WTC11 (cell line): ENCODE measurements at regions not wholly inside any gene's neighbourhood (a gene's known extent, or its start where the extent isn't known, plus 50 kb on each side); places are given as distances from the start of the nearest gene placed in this dataset.

Experiments used
- ATAC-seq: fragments of 200-7000 bp; cut with Tn5 transposase; 2 replicates; pipeline ENCODE4 v1.10.0; 2021; ENCODE audit warnings: mild to moderate bottlenecking, moderate library complexity
- CTCF ChIA-PET: fragments of 300-600 bp; sonication (Branson Sonifier 250); formaldehyde crosslinking; loops from one replicate; lab custom pipeline; 2021; ENCODE audit warnings: antibody characterized with exemption; lab: Charles Lee
- POLR2A ChIA-PET: fragments of 350-600 bp; sonication (Branson Sonifier 250); formaldehyde crosslinking; loops from one replicate; lab custom pipeline; 2021; ENCODE audit warnings: antibody characterized with exemption; lab: Charles Lee
- DNase-seq: peaks from one replicate; pipeline ENCODE4 v3.0.0; 2021; ENCODE audit warnings: low spot score
- H3K27ac Mint-ChIP-seq: 2 replicates; pipeline ENCODE4 v1.8.0; 2021; ENCODE audit warnings: mixed read lengths
- H3K27me3 Mint-ChIP-seq: 2 replicates; pipeline ENCODE4 v1.8.0; 2021; ENCODE audit warnings: low read depth, mild to moderate bottlenecking, moderate library complexity, mixed read lengths
- H3K36me3 Mint-ChIP-seq: 2 replicates; pipeline ENCODE4 v1.8.0; 2021; ENCODE audit warnings: mixed read lengths
- H3K4me1 Mint-ChIP-seq: 2 replicates; pipeline ENCODE4 v1.8.0; 2022; ENCODE audit warnings: mixed read lengths
- H3K4me3 Mint-ChIP-seq: 2 replicates; pipeline ENCODE4 v1.8.0; 2021; ENCODE audit warnings: mild to moderate bottlenecking, moderate library complexity, mixed read lengths
- H3K9me3 Mint-ChIP-seq: 2 replicates; pipeline ENCODE4 v1.8.0; 2021; ENCODE audit warnings: mixed read lengths
- EMX1 ChIP-seq: fragments of 250-450 bp; sonication (Bioruptor Pico); IDR thresholded peaks from 2 replicates; pipeline ENCODE4 v1.8.0; 2021; ENCODE audit warnings: mild to moderate bottlenecking
- FOXK1 ChIP-seq: sonication (generic); formaldehyde crosslinking; IDR thresholded peaks from 2 replicates; pipeline ENCODE4 v1.8.0; 2022; ENCODE audit warnings: mild to moderate bottlenecking, moderate library complexity, missing genetic modification reagents
- IRF1 ChIP-seq: sonication (generic); formaldehyde crosslinking; IDR thresholded peaks from 2 replicates; pipeline ENCODE4 v1.8.0; 2023; ENCODE audit warnings: missing genetic modification reagents
- IRF2 ChIP-seq: sonication (generic); formaldehyde crosslinking; IDR thresholded peaks from 2 replicates; pipeline ENCODE4 v1.8.0; 2022; ENCODE audit warnings: low read depth, missing genetic modification reagents, borderline replicate concordance
- JUN ChIP-seq: sonication (generic); formaldehyde crosslinking; IDR thresholded peaks from 2 replicates; pipeline ENCODE4 v1.8.0; 2023; ENCODE audit warnings: mild to moderate bottlenecking, missing genetic modification reagents
- KAT7 ChIP-seq: sonication (generic); formaldehyde crosslinking; IDR thresholded peaks from 2 replicates; pipeline ENCODE4 v1.8.1; 2023; ENCODE audit warnings: missing genetic modification reagents, mild to moderate bottlenecking, borderline replicate concordance
- NFE2L1 ChIP-seq: sonication (generic); formaldehyde crosslinking; IDR thresholded peaks from 2 replicates; pipeline ENCODE4 v1.8.1; 2023; ENCODE audit warnings: missing genetic modification reagents
- PREB ChIP-seq: sonication (generic); formaldehyde crosslinking; IDR thresholded peaks from 2 replicates; pipeline ENCODE4 v1.8.1; 2022; ENCODE audit warnings: mild to moderate bottlenecking, missing genetic modification reagents, moderate library complexity, borderline replicate concordance
- SMAD3 ChIP-seq: sonication (generic); formaldehyde crosslinking; IDR thresholded peaks from 2 replicates; pipeline ENCODE4 v1.8.0; 2022; ENCODE audit warnings: missing genetic modification reagents, mild to moderate bottlenecking, borderline replicate concordance
- TEAD1 ChIP-seq: sonication (generic); formaldehyde crosslinking; IDR thresholded peaks from 2 replicates; pipeline ENCODE4 v1.8.0; 2022; ENCODE audit warnings: mild to moderate bottlenecking, missing genetic modification reagents
- TEAD4 ChIP-seq: sonication (generic); formaldehyde crosslinking; IDR thresholded peaks from 2 replicates; pipeline ENCODE4 v1.8.0; 2022; ENCODE audit warnings: mild to moderate bottlenecking, missing genetic modification reagents
- ZBTB21 ChIP-seq: sonication (generic); formaldehyde crosslinking; IDR thresholded peaks from 2 replicates; pipeline ENCODE4 v1.8.1; 2023; ENCODE audit warnings: mild to moderate bottlenecking, missing genetic modification reagents, borderline replicate concordance
- ZMAT4 ChIP-seq: fragments of 250-450 bp; sonication (Bioruptor Pico); IDR thresholded peaks from 2 replicates; pipeline ENCODE4 v1.9.0; 2021; ENCODE audit warnings: mild to moderate bottlenecking
- ZNF219 ChIP-seq: sonication (generic); formaldehyde crosslinking; IDR thresholded peaks from 2 replicates; pipeline ENCODE4 v1.8.0; 2023; ENCODE audit warnings: missing genetic modification reagents, mild to moderate bottlenecking, borderline replicate concordance
- ZNF232 ChIP-seq: sonication (generic); formaldehyde crosslinking; IDR thresholded peaks from 2 replicates; pipeline ENCODE4 v1.8.0; 2022; ENCODE audit warnings: mild to moderate bottlenecking, missing genetic modification reagents
- ZNF263 ChIP-seq: sonication (generic); formaldehyde crosslinking; IDR thresholded peaks from 2 replicates; pipeline ENCODE4 v1.8.1; 2022; ENCODE audit warnings: low read depth, mild to moderate bottlenecking, moderate library complexity, missing genetic modification reagents
- ZNF396 ChIP-seq: fragments of 250-450 bp; sonication (Bioruptor Pico); IDR thresholded peaks from 2 replicates; pipeline ENCODE4 v1.8.0; 2021; ENCODE audit warnings: mild to moderate bottlenecking, moderate library complexity, borderline replicate concordance
- ZNF423 ChIP-seq: fragments of 250-450 bp; sonication (Bioruptor Pico); IDR thresholded peaks from 2 replicates; pipeline ENCODE4 v2.1.2; 2022; ENCODE audit warnings: mild to moderate bottlenecking, moderate library complexity
- ZSCAN18 ChIP-seq: fragments of 250-450 bp; sonication (Bioruptor Pico); IDR thresholded peaks from 2 replicates; pipeline ENCODE4 v2.1.2; 2022; ENCODE audit warnings: mild to moderate bottlenecking, moderate library complexity
- TF ChIP-seq, protein P1 (sequence below): fragments of 250-450 bp; sonication (Bioruptor Pico); IDR thresholded peaks from 2 replicates; pipeline ENCODE4 v1.9.0; 2021; ENCODE audit warnings: moderate library complexity, mild to moderate bottlenecking, inconsistent platforms, borderline replicate concordance
- TF ChIP-seq, protein P2 (sequence below): sonication (generic); formaldehyde crosslinking; IDR thresholded peaks from 2 replicates; pipeline ENCODE4 v1.8.0; 2023; ENCODE audit warnings: mild to moderate bottlenecking, missing genetic modification reagents
- TF ChIP-seq, protein P3 (sequence below): sonication (generic); formaldehyde crosslinking; IDR thresholded peaks from 2 replicates; pipeline ENCODE4 v1.8.1; 2022; ENCODE audit warnings: low read depth, missing genetic modification reagents, borderline replicate concordance
- TF ChIP-seq, protein P4 (sequence below): sonication (generic); formaldehyde crosslinking; IDR thresholded peaks from 2 replicates; pipeline ENCODE4 v1.8.0; 2023; ENCODE audit warnings: missing genetic modification reagents, mild to moderate bottlenecking, borderline replicate concordance

DNA sequence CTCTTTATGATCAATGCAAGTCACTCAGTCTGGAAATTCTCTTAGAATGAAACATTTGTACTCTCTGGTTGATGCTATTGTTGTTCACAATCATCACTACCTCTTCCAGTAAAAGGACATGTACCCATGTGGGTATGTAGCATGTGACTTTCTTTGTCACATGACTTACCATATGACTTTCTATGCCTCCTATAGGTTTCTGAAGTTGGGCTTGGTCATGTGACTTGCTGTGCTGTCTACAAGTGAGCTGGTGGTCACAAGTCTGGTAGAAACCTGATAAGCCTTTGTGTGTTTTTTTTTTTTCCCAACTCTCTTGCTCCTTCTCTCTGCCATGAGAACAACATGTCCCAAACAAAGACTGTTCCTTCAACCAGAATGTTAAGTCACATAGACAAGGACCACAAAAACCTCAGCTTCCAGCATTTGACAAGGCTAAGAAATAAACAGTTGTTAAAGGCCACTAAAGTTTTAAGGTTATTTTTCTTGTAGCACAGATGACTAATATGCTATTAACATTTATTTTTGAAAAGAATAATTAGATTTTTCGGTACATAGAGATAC is 379.2 kb upstream of the SLC35B3 start (continued):
- TF ChIP-seq ZNF396 (CRISPR knock-in tag) (no peak), SMAD3 (CRISPR knock-in tag) (no peak), IRF1 (CRISPR knock-in tag) (no peak)

GRCh38 chr6:8810325-8810724 is 375.0 kb upstream of the SLC35B3 start:
- Mint-ChIP-seq H3K36me3 (no peaks in the 10 kb centered on the region), H3K27me3 (no peaks in the 10 kb centered on the region), H3K4me3 (no peak overlapping the region), H3K9me3 (peaks cover 17% of the 10 kb centered on the region), H3K27ac (peak overlapping the region; percentile 10; the same call in 1 of the 2 replicates), H3K4me1 (no peaks in the 10 kb centered on the region)
- POLR2A ChIA-PET = no interaction called here
- CTCF ChIA-PET = no interaction called here
- TF ChIP-seq ZMAT4 (CRISPR knock-in tag) (no peak), IRF2 (CRISPR knock-in tag) (no peak), EMX1 (CRISPR knock-in tag) (no peak), KAT7 (CRISPR knock-in tag) (no peak), TEAD1 (CRISPR knock-in tag) (no peak), JUN (CRISPR knock-in tag) (no peak), NFE2L1 (no peak), TEAD4 (CRISPR knock-in tag) (no peak), FOXK1 (CRISPR knock-in tag) (no peak), ZSCAN18 (CRISPR knock-in tag) (no peak), PREB (CRISPR knock-in tag) (no peak), ZNF423 (no peak), ZNF263 (CRISPR knock-in tag) (no peak), ZNF232 (CRISPR knock-in tag) (no peak), ZNF219 (CRISPR knock-in tag) (no peak), ZBTB21 (CRISPR knock-in tag) (no peak)
- TF ChIP-seq, protein P1, sequence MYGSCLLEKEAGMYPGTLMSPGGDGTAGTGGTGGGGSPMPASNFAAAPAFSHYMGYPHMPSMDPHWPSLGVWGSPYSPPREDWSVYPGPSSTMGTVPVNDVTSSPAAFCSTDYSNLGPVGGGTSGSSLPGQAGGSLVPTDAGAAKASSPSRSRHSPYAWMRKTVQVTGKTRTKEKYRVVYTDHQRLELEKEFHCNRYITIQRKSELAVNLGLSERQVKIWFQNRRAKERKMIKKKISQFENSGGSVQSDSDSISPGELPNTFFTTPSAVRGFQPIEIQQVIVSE (CRISPR knock-in tag) = no peak
- TF ChIP-seq, protein P2, sequence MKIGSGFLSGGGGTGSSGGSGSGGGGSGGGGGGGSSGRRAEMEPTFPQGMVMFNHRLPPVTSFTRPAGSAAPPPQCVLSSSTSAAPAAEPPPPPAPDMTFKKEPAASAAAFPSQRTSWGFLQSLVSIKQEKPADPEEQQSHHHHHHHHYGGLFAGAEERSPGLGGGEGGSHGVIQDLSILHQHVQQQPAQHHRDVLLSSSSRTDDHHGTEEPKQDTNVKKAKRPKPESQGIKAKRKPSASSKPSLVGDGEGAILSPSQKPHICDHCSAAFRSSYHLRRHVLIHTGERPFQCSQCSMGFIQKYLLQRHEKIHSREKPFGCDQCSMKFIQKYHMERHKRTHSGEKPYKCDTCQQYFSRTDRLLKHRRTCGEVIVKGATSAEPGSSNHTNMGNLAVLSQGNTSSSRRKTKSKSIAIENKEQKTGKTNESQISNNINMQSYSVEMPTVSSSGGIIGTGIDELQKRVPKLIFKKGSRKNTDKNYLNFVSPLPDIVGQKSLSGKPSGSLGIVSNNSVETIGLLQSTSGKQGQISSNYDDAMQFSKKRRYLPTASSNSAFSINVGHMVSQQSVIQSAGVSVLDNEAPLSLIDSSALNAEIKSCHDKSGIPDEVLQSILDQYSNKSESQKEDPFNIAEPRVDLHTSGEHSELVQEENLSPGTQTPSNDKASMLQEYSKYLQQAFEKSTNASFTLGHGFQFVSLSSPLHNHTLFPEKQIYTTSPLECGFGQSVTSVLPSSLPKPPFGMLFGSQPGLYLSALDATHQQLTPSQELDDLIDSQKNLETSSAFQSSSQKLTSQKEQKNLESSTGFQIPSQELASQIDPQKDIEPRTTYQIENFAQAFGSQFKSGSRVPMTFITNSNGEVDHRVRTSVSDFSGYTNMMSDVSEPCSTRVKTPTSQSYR (CRISPR knock-in tag) = no peak
- TF ChIP-seq, protein P3, sequence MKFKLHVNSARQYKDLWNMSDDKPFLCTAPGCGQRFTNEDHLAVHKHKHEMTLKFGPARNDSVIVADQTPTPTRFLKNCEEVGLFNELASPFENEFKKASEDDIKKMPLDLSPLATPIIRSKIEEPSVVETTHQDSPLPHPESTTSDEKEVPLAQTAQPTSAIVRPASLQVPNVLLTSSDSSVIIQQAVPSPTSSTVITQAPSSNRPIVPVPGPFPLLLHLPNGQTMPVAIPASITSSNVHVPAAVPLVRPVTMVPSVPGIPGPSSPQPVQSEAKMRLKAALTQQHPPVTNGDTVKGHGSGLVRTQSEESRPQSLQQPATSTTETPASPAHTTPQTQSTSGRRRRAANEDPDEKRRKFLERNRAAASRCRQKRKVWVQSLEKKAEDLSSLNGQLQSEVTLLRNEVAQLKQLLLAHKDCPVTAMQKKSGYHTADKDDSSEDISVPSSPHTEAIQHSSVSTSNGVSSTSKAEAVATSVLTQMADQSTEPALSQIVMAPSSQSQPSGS = no peak
- TF ChIP-seq, protein P4, sequence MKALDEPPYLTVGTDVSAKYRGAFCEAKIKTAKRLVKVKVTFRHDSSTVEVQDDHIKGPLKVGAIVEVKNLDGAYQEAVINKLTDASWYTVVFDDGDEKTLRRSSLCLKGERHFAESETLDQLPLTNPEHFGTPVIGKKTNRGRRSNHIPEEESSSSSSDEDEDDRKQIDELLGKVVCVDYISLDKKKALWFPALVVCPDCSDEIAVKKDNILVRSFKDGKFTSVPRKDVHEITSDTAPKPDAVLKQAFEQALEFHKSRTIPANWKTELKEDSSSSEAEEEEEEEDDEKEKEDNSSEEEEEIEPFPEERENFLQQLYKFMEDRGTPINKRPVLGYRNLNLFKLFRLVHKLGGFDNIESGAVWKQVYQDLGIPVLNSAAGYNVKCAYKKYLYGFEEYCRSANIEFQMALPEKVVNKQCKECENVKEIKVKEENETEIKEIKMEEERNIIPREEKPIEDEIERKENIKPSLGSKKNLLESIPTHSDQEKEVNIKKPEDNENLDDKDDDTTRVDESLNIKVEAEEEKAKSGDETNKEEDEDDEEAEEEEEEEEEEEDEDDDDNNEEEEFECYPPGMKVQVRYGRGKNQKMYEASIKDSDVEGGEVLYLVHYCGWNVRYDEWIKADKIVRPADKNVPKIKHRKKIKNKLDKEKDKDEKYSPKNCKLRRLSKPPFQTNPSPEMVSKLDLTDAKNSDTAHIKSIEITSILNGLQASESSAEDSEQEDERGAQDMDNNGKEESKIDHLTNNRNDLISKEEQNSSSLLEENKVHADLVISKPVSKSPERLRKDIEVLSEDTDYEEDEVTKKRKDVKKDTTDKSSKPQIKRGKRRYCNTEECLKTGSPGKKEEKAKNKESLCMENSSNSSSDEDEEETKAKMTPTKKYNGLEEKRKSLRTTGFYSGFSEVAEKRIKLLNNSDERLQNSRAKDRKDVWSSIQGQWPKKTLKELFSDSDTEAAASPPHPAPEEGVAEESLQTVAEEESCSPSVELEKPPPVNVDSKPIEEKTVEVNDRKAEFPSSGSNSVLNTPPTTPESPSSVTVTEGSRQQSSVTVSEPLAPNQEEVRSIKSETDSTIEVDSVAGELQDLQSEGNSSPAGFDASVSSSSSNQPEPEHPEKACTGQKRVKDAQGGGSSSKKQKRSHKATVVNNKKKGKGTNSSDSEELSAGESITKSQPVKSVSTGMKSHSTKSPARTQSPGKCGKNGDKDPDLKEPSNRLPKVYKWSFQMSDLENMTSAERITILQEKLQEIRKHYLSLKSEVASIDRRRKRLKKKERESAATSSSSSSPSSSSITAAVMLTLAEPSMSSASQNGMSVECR = no peak
- no peak for ATAC-seq
- no peak for DNase-seq
